Astrocyte (in vitro differentiated cells and primary cell): ENCODE measurements at regions not wholly inside any gene's neighbourhood (a gene's known extent, or its start where the extent isn't known, plus 50 kb on each side); places are given as distances from the start of the nearest gene placed in this dataset.
A peak's percentile ranks its signal among the peaks of the same experiment; 100 is the strongest.

Experiments
- DNase-seq: peaks from one replicate; pipeline ENCODE4 v3.0.0-alpha.2; 2010; ENCODE audit warnings: low read depth
- FAIRE-seq: peaks from 2 replicates; lab custom pipeline; 2011; peaks lifted over from hg19 to GRCh38; lab: Jason Lieb, UNC
- H2AFZ ChIP-seq: 2 replicates; pipeline ENCODE4 v1.6.0; 2012; ENCODE audit warnings: low read depth, low read length, inconsistent platforms
- H3K27ac ChIP-seq: 2 replicates; pipeline ENCODE4 v1.5.1; 2011; ENCODE audit warnings: low read depth, low read length, inconsistent platforms
- H3K27me3 ChIP-seq: 2 replicates; pipeline ENCODE4 v1.6.0; 2011; ENCODE audit warnings: low read length, inconsistent platforms; ENCODE audit not compliant: insufficient read depth
- H3K36me3 ChIP-seq: 2 replicates; pipeline ENCODE4 v1.5.1; 2011; ENCODE audit warnings: low read length, inconsistent platforms; ENCODE audit not compliant: insufficient read depth
- H3K4me1 ChIP-seq: 2 replicates; pipeline ENCODE4 v1.5.1; 2011; ENCODE audit warnings: low read length, inconsistent platforms; ENCODE audit not compliant: insufficient read depth
- H3K4me2 ChIP-seq: 2 replicates; pipeline ENCODE4 v1.6.0; 2012; ENCODE audit warnings: low read length, inconsistent platforms
- H3K4me3 ChIP-seq: 2 replicates; pipeline ENCODE4 v1.5.1; 2011; ENCODE audit warnings: low read depth, mild to moderate bottlenecking, low read length, inconsistent platforms; ENCODE audit not compliant: insufficient read depth
- H3K79me2 ChIP-seq: 2 replicates; pipeline ENCODE4 v1.6.0; 2012; ENCODE audit warnings: mild to moderate bottlenecking, low read length, inconsistent platforms; ENCODE audit not compliant: insufficient read depth
- H3K9ac ChIP-seq: 2 replicates; pipeline ENCODE4 v1.6.0; 2012; ENCODE audit warnings: mild to moderate bottlenecking, low read length, inconsistent platforms
- H3K9me3 ChIP-seq: 2 replicates; pipeline ENCODE4 v1.5.1; 2012; ENCODE audit warnings: low read depth, mild to moderate bottlenecking, low read length, inconsistent platforms; ENCODE audit not compliant: insufficient read depth
- H4K20me1 ChIP-seq: 2 replicates; pipeline ENCODE4 v1.6.0; 2012; ENCODE audit warnings: low read length, inconsistent platforms; ENCODE audit not compliant: insufficient read depth
- H3K27ac Mint-ChIP-seq: one replicate; pipeline ENCODE4 v1.8.0; 2021; ENCODE audit warnings: mild to moderate bottlenecking, mixed read lengths; ENCODE audit not compliant: unreplicated experiment
- H3K27me3 Mint-ChIP-seq: one replicate; pipeline ENCODE4 v1.8.0; 2021; ENCODE audit warnings: low read depth, mixed read lengths; ENCODE audit not compliant: unreplicated experiment
- H3K36me3 Mint-ChIP-seq: one replicate; pipeline ENCODE4 v1.8.0; 2021; ENCODE audit warnings: low read depth, mixed read lengths; ENCODE audit not compliant: unreplicated experiment
- H3K4me1 Mint-ChIP-seq: one replicate; pipeline ENCODE4 v1.8.0; 2021; ENCODE audit warnings: low read depth, mixed read lengths; ENCODE audit not compliant: unreplicated experiment
- H3K4me3 Mint-ChIP-seq: one replicate; pipeline ENCODE4 v1.8.0; 2021; ENCODE audit warnings: mild to moderate bottlenecking, moderate library complexity, mixed read lengths; ENCODE audit not compliant: unreplicated experiment
- H3K9me3 Mint-ChIP-seq: one replicate; pipeline ENCODE4 v1.8.0; 2021; ENCODE audit warnings: mild to moderate bottlenecking, mixed read lengths; ENCODE audit not compliant: unreplicated experiment
- CTCF ChIP-seq: IDR thresholded peaks from 2 replicates; pipeline ENCODE4 v1.5.1; 2011; ENCODE audit warnings: low read depth, mild to moderate bottlenecking, inconsistent platforms, low read length, moderate library complexity; ENCODE audit not compliant: insufficient read depth
- EZH2 ChIP-seq: IDR thresholded peaks from 2 replicates; pipeline ENCODE4 v1.6.1; 2012; ENCODE audit warnings: mild to moderate bottlenecking, low read length, inconsistent platforms; ENCODE audit not compliant: insufficient read depth

DNA sequence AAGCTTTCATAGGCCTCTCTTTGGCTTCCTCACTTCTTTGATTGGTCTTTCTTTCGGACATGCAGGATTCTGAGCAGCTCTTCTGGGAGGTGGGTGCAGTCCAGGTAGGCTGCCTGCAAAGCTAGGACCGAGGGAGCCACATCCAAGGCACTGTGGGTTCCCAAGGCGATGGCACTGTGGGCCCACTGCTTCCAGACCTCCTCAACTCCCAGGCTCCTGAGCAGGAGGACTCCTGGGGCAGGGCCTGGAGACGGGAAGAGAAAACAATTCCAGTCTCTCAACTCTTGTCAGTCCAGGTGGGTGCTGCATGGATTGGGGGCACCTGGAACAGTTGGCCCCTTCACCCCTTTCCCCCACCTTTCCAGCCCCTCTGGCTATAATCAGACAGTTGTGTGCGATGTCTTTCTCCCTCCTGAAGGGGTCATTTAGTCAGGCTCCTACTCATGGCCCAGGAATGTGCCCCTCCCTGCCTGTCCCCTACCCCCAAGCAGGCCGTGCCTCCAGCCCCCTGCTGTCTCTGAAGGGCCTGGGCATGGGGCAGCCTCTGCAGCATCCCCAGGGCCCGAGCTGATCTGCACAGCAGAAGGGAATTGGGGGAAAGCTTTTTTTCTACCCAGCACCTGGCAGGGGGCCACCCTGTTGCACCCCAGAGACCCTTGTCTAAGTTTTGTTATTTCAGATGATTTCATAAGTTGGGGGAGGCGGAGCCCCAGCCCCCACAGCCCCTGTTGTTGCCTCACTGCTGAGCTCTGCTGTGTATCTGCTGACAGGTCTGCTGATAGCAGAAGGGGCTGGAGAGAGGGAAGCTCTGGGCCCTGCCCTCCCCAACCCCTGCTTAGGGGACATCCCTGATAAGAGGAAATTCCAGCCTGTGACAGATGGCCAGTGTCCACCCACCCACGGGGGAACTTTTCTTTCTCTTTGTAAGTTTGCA, 330.3 kb downstream of the SEC14L1 start:
- no peak overlapping the region for H2AFZ ChIP-seq
- peak overlapping the region; percentile 72 for H3K9ac ChIP-seq
- FAIRE-seq (no peak), DNase-seq (peak; percentile 47)
- no peak for TF ChIP-seq CTCF
- TF ChIP-seq EZH2: no peak
- no peak overlapping the region for H3K4me3 ChIP-seq
- peak overlapping the region; percentile 88 for H3K27ac Mint-ChIP-seq
- peaks cover 74% of the 10 kb centered on the region for H3K4me1 Mint-ChIP-seq
- no peaks in the 10 kb centered on the region for H3K9me3 Mint-ChIP-seq
- H4K20me1 ChIP-seq: peaks cover 92% of the 10 kb centered on the region
- H3K79me2 ChIP-seq: peaks cover 92% of the 10 kb centered on the region
- H3K4me1 ChIP-seq: peaks cover 77% of the 10 kb centered on the region
- peak overlapping the region; percentile 72 for H3K4me2 ChIP-seq
- peak overlapping the region; percentile 75 for H3K27ac ChIP-seq
- H3K27me3 ChIP-seq: no peaks in the 10 kb centered on the region
- H3K9me3 ChIP-seq: no peaks in the 10 kb centered on the region
- H3K4me3 Mint-ChIP-seq: peak overlapping the region; percentile 10
- peaks cover 5% of the 10 kb centered on the region for H3K36me3 Mint-ChIP-seq
- no peaks in the 10 kb centered on the region for H3K27me3 Mint-ChIP-seq
- no peaks in the 10 kb centered on the region for H3K36me3 ChIP-seq

- Histone ChIP-seq H3K4me3 (no peak overlapping the region), H3K9ac (peak overlapping the region; percentile 72), H4K20me1 (peaks cover 94% of the 10 kb centered on the region), H3K9me3 (no peaks in the 10 kb centered on the region), H2AFZ (no peak overlapping the region), H3K27me3 (no peaks in the 10 kb centered on the region), H3K27ac (peak overlapping the region; percentile 75), H3K36me3 (no peaks in the 10 kb centered on the region), H3K4me2 (peak overlapping the region; percentile 72), H3K79me2 (peaks cover 91% of the 10 kb centered on the region), H3K4me1 (peaks cover 77% of the 10 kb centered on the region)
- H3K36me3 Mint-ChIP-seq: peaks cover 6% of the 10 kb centered on the region
- FAIRE-seq (no peak), DNase-seq (peak; percentile 76)
- H3K27ac Mint-ChIP-seq: peak overlapping the region; percentile 88
- no peaks in the 10 kb centered on the region for H3K27me3 Mint-ChIP-seq
- no peaks in the 10 kb centered on the region for H3K9me3 Mint-ChIP-seq
- H3K4me1 Mint-ChIP-seq: peaks cover 73% of the 10 kb centered on the region
- H3K4me3 Mint-ChIP-seq: peak overlapping the region; percentile 57
- TF ChIP-seq EZH2 (no peak), CTCF (no peak)
Observed at GRCh38 chr17:77471984-77472461, 331.3 kb downstream of the SEC14L1 start.
